Liver (tissue), 8 donors: ENCODE measurements at regions not wholly inside any gene's neighbourhood (a gene's known extent, or its start where the extent isn't known, plus 50 kb on each side); places are given as distances from the start of the nearest gene placed in this dataset.

Experiments used
- DNase-seq: peaks from one replicate; pipeline ENCODE4 v3.0.0-alpha.2; 2017; ENCODE audit warnings: low spot score
- H3K27ac ChIP-seq, 2 donors: one replicate each; pipeline ENCODE4 v1.7.0; 2013; ENCODE audit warnings: inconsistent platforms in 2 of 2, low read length in 2 of 2, control low read depth in 1 of 2, low read depth in 1 of 2, mild to moderate bottlenecking in 1 of 2
- H3K27me3 ChIP-seq, 4 donors: one replicate each; pipeline versions ENCODE4 v1.6.1 to v1.7.0; 2013; ENCODE audit warnings: low read length in 3 of 4, inconsistent platforms in 1 of 4, mild to moderate bottlenecking in 1 of 4, moderate library complexity in 1 of 4; ENCODE audit not compliant: control insufficient read depth in 4 of 4, insufficient read depth in 4 of 4
- H3K36me3 ChIP-seq, 4 donors: one replicate each; pipeline versions ENCODE4 v1.6.1 to v1.7.0; 2013; ENCODE audit warnings: low read length in 3 of 4, mild to moderate bottlenecking in 3 of 4, low read depth in 1 of 4, moderate library complexity in 1 of 4; ENCODE audit not compliant: control insufficient read depth in 4 of 4, insufficient read depth in 3 of 4
- H3K4me1 ChIP-seq, 4 donors: one replicate each; pipeline versions ENCODE4 v1.6.1 to v1.7.0; 2013; ENCODE audit warnings: low read length in 3 of 4, mild to moderate bottlenecking in 3 of 4, moderate library complexity in 1 of 4; ENCODE audit not compliant: control insufficient read depth in 4 of 4, insufficient read depth in 4 of 4
- H3K4me3 ChIP-seq, 3 donors: one replicate each; pipeline versions ENCODE4 v1.6.1 to v1.7.0; 2013; ENCODE audit warnings: low read length in 3 of 3, control low read depth in 1 of 3, low read depth in 1 of 3, mild to moderate bottlenecking in 1 of 3
- H3K9ac ChIP-seq, 2 donors: one replicate each; pipeline ENCODE4 v1.7.0; 2013; ENCODE audit warnings: low read length in 2 of 2, mild to moderate bottlenecking in 2 of 2, moderate library complexity in 2 of 2, control low read depth in 1 of 2, low read depth in 1 of 2
- H3K9me3 ChIP-seq, 4 donors: one replicate each; pipeline versions ENCODE4 v1.6.1 to v1.7.0; 2013; ENCODE audit warnings: low read length in 3 of 4; ENCODE audit not compliant: control insufficient read depth in 4 of 4
- ATF3 ChIP-seq: IDR thresholded peaks from 2 replicates; pipeline ENCODE4 v1.6.1; 2016; ENCODE audit warnings: antibody characterized with exemption
- CTCF ChIP-seq: fragments of 150-350 bp; IDR thresholded peaks from 2 replicates; pipeline ENCODE4 v1.5.1; 2017; ENCODE audit warnings: improper control_type of control experiment, low read depth, low read length; ENCODE audit not compliant: missing input control
- EGR1 ChIP-seq, 2 donors: IDR thresholded peaks; 2 replicates each; pipeline ENCODE4 v1.6.1; 2016 to 2018; ENCODE audit warnings: antibody characterized with exemption in 2 of 2, low read depth in 2 of 2
- FOXA1 ChIP-seq: IDR thresholded peaks from 2 replicates; pipeline ENCODE4 v1.6.1; 2016; ENCODE audit warnings: antibody characterized with exemption
- FOXA2 ChIP-seq: IDR thresholded peaks from 2 replicates; pipeline ENCODE4 v1.6.1; 2016; ENCODE audit warnings: antibody characterized with exemption
- GABPA ChIP-seq, 2 donors: IDR thresholded peaks in 1 of 2; conservative IDR thresholded peaks in 1 of 2; 2 replicates each; pipeline ENCODE4 v1.6.1; 2016; ENCODE audit warnings: antibody characterized with exemption in 2 of 2, mild to moderate bottlenecking in 1 of 2, moderate library complexity in 1 of 2
- HNF4A ChIP-seq, 2 donors: conservative IDR thresholded peaks; 2 replicates each; pipeline ENCODE4 v1.6.1; 2016; ENCODE audit warnings: antibody characterized with exemption in 2 of 2, mild to moderate bottlenecking in 2 of 2
- HNF4G ChIP-seq: IDR thresholded peaks from 2 replicates; pipeline ENCODE4 v1.6.1; 2016; ENCODE audit warnings: antibody characterized with exemption
- JUND ChIP-seq, 2 donors: IDR thresholded peaks; 2 replicates each; pipeline ENCODE4 v1.6.1; 2016; ENCODE audit warnings: antibody characterized with exemption in 2 of 2
- MAX ChIP-seq: IDR thresholded peaks from 2 replicates; pipeline ENCODE4 v1.6.1; 2016; ENCODE audit warnings: antibody characterized with exemption
- NR2F2 ChIP-seq: IDR thresholded peaks from 2 replicates; pipeline ENCODE4 v1.6.1; 2016; ENCODE audit warnings: antibody characterized with exemption
- RAD21 ChIP-seq, 2 donors: IDR thresholded peaks; 2 replicates each; pipeline ENCODE4 v1.6.1; 2016; ENCODE audit warnings: antibody characterized with exemption in 2 of 2, mild to moderate bottlenecking in 2 of 2
- REST ChIP-seq: IDR thresholded peaks from 2 replicates; pipeline ENCODE4 v1.6.1; 2016; ENCODE audit warnings: antibody characterized with exemption, mild to moderate bottlenecking
- RXRA ChIP-seq, 2 donors: IDR thresholded peaks; 2 replicates each; pipeline ENCODE4 v1.6.1; 2017 to 2018; ENCODE audit warnings: antibody characterized with exemption in 2 of 2, mild to moderate bottlenecking in 1 of 2
- YY1 ChIP-seq: IDR thresholded peaks from 2 replicates; pipeline ENCODE4 v1.6.1; 2016; ENCODE audit warnings: antibody characterized with exemption, mild to moderate bottlenecking
- WGBS: extraction: QIAGEN DNeasy Blood & Tissue Kit; methylation state at CpG from one replicate; pipeline ENCODE4 v1.1.7; 2013; 5-methylcytosine and 5-hydroxymethylcytosine counted together
- donor health status: healthy.
- donor health status: healthy.
- donor health status: healthy.
- donor health status: healthy.
- donor health status: healthy.

GRCh38 chr2:23269747-23270146, 115.2 kb upstream of the KLHL29 start:
- TF ChIP-seq ATF3 (no peak), JUND (IDR thresholded peaks at IDR 0.05) (no peak), NR2F2 (no peak), RXRA (IDR thresholded peaks at IDR 0.05) (no peak), MAX (no peak), EGR1 (IDR thresholded peaks at IDR 0.05; ENCODE audit: low read depth in 2 of 2) (no peak), FOXA2 (no peak), HNF4A (conservative IDR thresholded peaks at IDR 0.05) (no peak), YY1 (no peak), RAD21 (IDR thresholded peaks at IDR 0.05) (no peak), REST (no peak), CTCF (no peak), GABPA (IDR thresholded peaks at IDR 0.05 in 1 of 2, conservative IDR thresholded peaks at IDR 0.05 in 1 of 2) (no peak), HNF4G (no peak)
- H3K36me3 ChIP-seq: no peaks in the 10 kb centered on the region
- H3K9me3 ChIP-seq: no peaks in the 10 kb centered on the region
- peaks cover 0 to 7% (median 3%) of the 10 kb centered on the region in 4 donors for H3K4me1 ChIP-seq
- H3K27me3 ChIP-seq: no peaks in the 10 kb centered on the region
- WGBS: 85% methylated on average over 3 of the region's 3 CpGs
- H3K9ac ChIP-seq: no peak overlapping the region
- no peak overlapping the region for H3K27ac ChIP-seq
- H3K4me3 ChIP-seq: no peak overlapping the region
- DNase-seq: no peak

- H3K9me3 ChIP-seq: no peaks in the 10 kb centered on the region
- WGBS: 95% methylated on average over 1 of the region's 1 CpG
- H3K9ac ChIP-seq: no peak overlapping the region
- peaks cover 0 to 7% (median 3%) of the 10 kb centered on the region in 4 donors for H3K4me1 ChIP-seq
- no peak overlapping the region for H3K27ac ChIP-seq
- DNase-seq: no peak
- no peaks in the 10 kb centered on the region for H3K36me3 ChIP-seq
- H3K4me3 ChIP-seq: no peak overlapping the region
- TF ChIP-seq FOXA1: no peak
- no peaks in the 10 kb centered on the region for H3K27me3 ChIP-seq
Observed at GRCh38 chr2:23270810-23271209, 114.2 kb upstream of the KLHL29 start.
